ENCODE measurements at regions not wholly inside any gene's neighbourhood (a gene's known extent, or its start where the extent isn't known, plus 50 kb on each side); places are given as distances from the start of the nearest gene placed in this dataset.

GRCh38 chr12:86574143-86574542 is 318.0 kb upstream of the MGAT4C start:
- H3K9ac ChIP-seq (ENCODE audit: low read length), result no peak overlapping the region
- H3K36me3 ChIP-seq (ENCODE audit: insufficient read depth, low read length), result no peaks in the 10 kb centered on the region
- H3K9me2 ChIP-seq (ENCODE audit: insufficient read depth, low read length), result no peaks in the 10 kb centered on the region
- H3K79me2 ChIP-seq (replicated peaks; ENCODE audit: insufficient read depth, low read length), result no peaks in the 10 kb centered on the region
- no peak overlapping the region for H3K4me2 ChIP-seq (ENCODE audit: low read length)
- H2AFZ ChIP-seq (ENCODE audit: low read depth, low read length), result no peak overlapping the region
- no peak overlapping the region for H3K4me3 ChIP-seq (ENCODE audit: low read length)
- no peak overlapping the region for H3K27ac ChIP-seq (ENCODE audit: low read length)
- H3K9me3 ChIP-seq (ENCODE audit: low read length), result no peaks in the 10 kb centered on the region
- H3K27me3 ChIP-seq (ENCODE audit: insufficient read depth, low read depth, low read length), result no peaks in the 10 kb centered on the region
- H3F3A ChIP-seq (ENCODE audit: insufficient read depth, low read length, poor library complexity, severe bottlenecking), result no peaks in the 10 kb centered on the region
- TF ChIP-seq CTCF (IDR thresholded peaks at IDR 0.05; ENCODE audit: poor library complexity, severe bottlenecking) (no peak), REST (IDR thresholded peaks at IDR 0.05; ENCODE audit: borderline replicate concordance) (no peak), RAD21 (conservative IDR thresholded peaks at IDR 0.05) (no peak), POLR2AphosphoS5 (IDR thresholded peaks at IDR 0.05) (no peak), EP300 (conservative IDR thresholded peaks at IDR 0.05; ENCODE audit: poor library complexity, severe bottlenecking) (no peak), MXI1 (conservative IDR thresholded peaks at IDR 0.05; ENCODE audit: poor library complexity, severe bottlenecking) (no peak), EZH2 (IDR thresholded peaks at IDR 0.05; ENCODE audit: borderline replicate concordance, insufficient read depth, low read length, poor library complexity, severe bottlenecking) (no peak), TAF1 (IDR thresholded peaks at IDR 0.05; ENCODE audit: low read depth) (no peak)
- no peaks in the 10 kb centered on the region for H4K20me1 ChIP-seq (ENCODE audit: insufficient read depth)

GRCh38 chr12:86572455-86572854 is 316.3 kb upstream of the MGAT4C start:
- H3K4me2 ChIP-seq (ENCODE audit: low read length), result no peak overlapping the region
- H3K9me2 ChIP-seq (ENCODE audit: insufficient read depth, low read length), result no peaks in the 10 kb centered on the region
- no peak overlapping the region for H3K4me3 ChIP-seq (ENCODE audit: low read length)
- no peaks in the 10 kb centered on the region for H3K36me3 ChIP-seq (ENCODE audit: insufficient read depth, low read length)
- H3K9ac ChIP-seq (ENCODE audit: low read length), result no peak overlapping the region
- H3K27ac ChIP-seq (ENCODE audit: low read length), result no peak overlapping the region
- no peaks in the 10 kb centered on the region for H4K20me1 ChIP-seq (ENCODE audit: insufficient read depth)
- H3K79me2 ChIP-seq (replicated peaks; ENCODE audit: insufficient read depth, low read length), result no peaks in the 10 kb centered on the region
- no peak overlapping the region for H2AFZ ChIP-seq (ENCODE audit: low read depth, low read length)
- H3F3A ChIP-seq (ENCODE audit: insufficient read depth, low read length, poor library complexity, severe bottlenecking), result no peaks in the 10 kb centered on the region
- TF ChIP-seq RAD21 (conservative IDR thresholded peaks at IDR 0.05) (no peak), SMC3 (conservative IDR thresholded peaks at IDR 0.05; ENCODE audit: poor library complexity) (no peak), CTCF (IDR thresholded peaks at IDR 0.05; ENCODE audit: poor library complexity, severe bottlenecking) (no peak), POLR2AphosphoS5 (IDR thresholded peaks at IDR 0.05) (no peak), MXI1 (conservative IDR thresholded peaks at IDR 0.05; ENCODE audit: poor library complexity, severe bottlenecking) (no peak), EZH2 (IDR thresholded peaks at IDR 0.05; ENCODE audit: borderline replicate concordance, insufficient read depth, low read length, poor library complexity, severe bottlenecking) (no peak), REST (IDR thresholded peaks at IDR 0.05; ENCODE audit: borderline replicate concordance) (no peak), TAF1 (IDR thresholded peaks at IDR 0.05; ENCODE audit: low read depth) (no peak), EP300 (conservative IDR thresholded peaks at IDR 0.05; ENCODE audit: poor library complexity, severe bottlenecking) (no peak)
- no peaks in the 10 kb centered on the region for H3K27me3 ChIP-seq (ENCODE audit: insufficient read depth, low read depth, low read length)
- no peaks in the 10 kb centered on the region for H3K9me3 ChIP-seq (ENCODE audit: low read length)

Data from neural cell (in vitro differentiated cells).